ENCODE measurements at regions not wholly inside any gene's neighbourhood (a gene's known extent, or its start where the extent isn't known, plus 50 kb on each side); places are given as distances from the start of the nearest gene placed in this dataset.

DNA sequence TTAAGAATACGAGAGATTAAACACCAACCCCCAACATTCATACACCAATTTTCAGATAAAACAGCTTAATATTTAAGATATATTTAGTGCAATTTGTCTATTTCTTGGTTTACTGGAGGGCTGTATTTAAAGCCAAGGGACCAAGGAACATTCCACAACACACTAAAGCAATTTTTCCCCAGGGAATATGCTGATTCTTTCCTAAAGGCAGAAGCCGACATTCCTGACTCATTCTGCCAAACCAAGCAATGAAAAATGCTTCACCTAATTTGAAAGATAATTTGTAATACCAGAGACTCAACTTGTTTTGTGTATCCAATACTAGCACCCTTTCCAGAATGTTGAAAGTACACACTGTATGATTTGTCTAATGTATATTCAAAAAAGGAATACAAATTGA, 1267.6 kb upstream of the PIK3C3 start:
- no peak for TF ChIP-seq GABPA (IDR thresholded peaks at IDR 0.05; ENCODE audit: borderline replicate concordance, insufficient read depth, low read length)
- TF ChIP-seq EP300 (IDR thresholded peaks at IDR 0.05; ENCODE audit: borderline replicate concordance in 1 of 2, low read depth in 2 of 2, low read length in 2 of 2): no peak
- TF ChIP-seq, protein P1, sequence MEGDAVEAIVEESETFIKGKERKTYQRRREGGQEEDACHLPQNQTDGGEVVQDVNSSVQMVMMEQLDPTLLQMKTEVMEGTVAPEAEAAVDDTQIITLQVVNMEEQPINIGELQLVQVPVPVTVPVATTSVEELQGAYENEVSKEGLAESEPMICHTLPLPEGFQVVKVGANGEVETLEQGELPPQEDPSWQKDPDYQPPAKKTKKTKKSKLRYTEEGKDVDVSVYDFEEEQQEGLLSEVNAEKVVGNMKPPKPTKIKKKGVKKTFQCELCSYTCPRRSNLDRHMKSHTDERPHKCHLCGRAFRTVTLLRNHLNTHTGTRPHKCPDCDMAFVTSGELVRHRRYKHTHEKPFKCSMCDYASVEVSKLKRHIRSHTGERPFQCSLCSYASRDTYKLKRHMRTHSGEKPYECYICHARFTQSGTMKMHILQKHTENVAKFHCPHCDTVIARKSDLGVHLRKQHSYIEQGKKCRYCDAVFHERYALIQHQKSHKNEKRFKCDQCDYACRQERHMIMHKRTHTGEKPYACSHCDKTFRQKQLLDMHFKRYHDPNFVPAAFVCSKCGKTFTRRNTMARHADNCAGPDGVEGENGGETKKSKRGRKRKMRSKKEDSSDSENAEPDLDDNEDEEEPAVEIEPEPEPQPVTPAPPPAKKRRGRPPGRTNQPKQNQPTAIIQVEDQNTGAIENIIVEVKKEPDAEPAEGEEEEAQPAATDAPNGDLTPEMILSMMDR (IDR thresholded peaks at IDR 0.05; ENCODE audit: control extremely low read depth in 1 of 3, insufficient read depth in 1 of 3, low read depth in 1 of 3, low read length in 3 of 3): no peak
- TF ChIP-seq, protein P2, sequence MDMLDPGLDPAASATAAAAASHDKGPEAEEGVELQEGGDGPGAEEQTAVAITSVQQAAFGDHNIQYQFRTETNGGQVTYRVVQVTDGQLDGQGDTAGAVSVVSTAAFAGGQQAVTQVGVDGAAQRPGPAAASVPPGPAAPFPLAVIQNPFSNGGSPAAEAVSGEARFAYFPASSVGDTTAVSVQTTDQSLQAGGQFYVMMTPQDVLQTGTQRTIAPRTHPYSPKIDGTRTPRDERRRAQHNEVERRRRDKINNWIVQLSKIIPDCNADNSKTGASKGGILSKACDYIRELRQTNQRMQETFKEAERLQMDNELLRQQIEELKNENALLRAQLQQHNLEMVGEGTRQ (IDR thresholded peaks at IDR 0.05; ENCODE audit: low read length): no peak
- TF ChIP-seq POLR2A (IDR thresholded peaks at IDR 0.05; ENCODE audit: control extremely low read depth in 1 of 2, low read depth in 2 of 2, low read length in 2 of 2): no peak
- TF ChIP-seq ASH2L (IDR thresholded peaks at IDR 0.05; ENCODE audit: low read length): no peak
- no peak for TF ChIP-seq EZH2 (IDR thresholded peaks at IDR 0.05; ENCODE audit: low read depth, low read length, severe bottlenecking)
- TF ChIP-seq TAF1 (IDR thresholded peaks at IDR 0.05; ENCODE audit: low read depth, low read length): no peak
- TF ChIP-seq, protein P3, sequence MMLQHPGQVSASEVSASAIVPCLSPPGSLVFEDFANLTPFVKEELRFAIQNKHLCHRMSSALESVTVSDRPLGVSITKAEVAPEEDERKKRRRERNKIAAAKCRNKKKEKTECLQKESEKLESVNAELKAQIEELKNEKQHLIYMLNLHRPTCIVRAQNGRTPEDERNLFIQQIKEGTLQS (IDR thresholded peaks at IDR 0.05; ENCODE audit: insufficient read depth, low read depth, low read length): no peak
- no peak for TF ChIP-seq SP1 (IDR thresholded peaks at IDR 0.05; ENCODE audit: low read depth, low read length)

Measured in H1 (cell line).